ENCODE measurements at regions not wholly inside any gene's neighbourhood (a gene's known extent, or its start where the extent isn't known, plus 50 kb on each side); places are given as distances from the start of the nearest gene placed in this dataset.

GRCh38 chr18:60732143-60732542 is 359.6 kb upstream of the MC4R start:
- H3K4me1 ChIP-seq = no peaks in the 10 kb centered on the region
- no peak overlapping the region for H3K27ac ChIP-seq
- H3K36me3 ChIP-seq = no peaks in the 10 kb centered on the region
- H3K9me3 ChIP-seq (replicated peaks) = no peaks in the 10 kb centered on the region
- no peak for DNase-seq
- H3K4me3 ChIP-seq = no peak overlapping the region
- H3K27me3 ChIP-seq = no peaks in the 10 kb centered on the region

- no peak for DNase-seq
- Histone ChIP-seq H3K36me3 (no peaks in the 10 kb centered on the region), H3K4me1 (no peaks in the 10 kb centered on the region), H3K9me3 (replicated peaks) (no peaks in the 10 kb centered on the region), H3K27ac (no peak overlapping the region), H3K4me3 (no peak overlapping the region), H3K27me3 (no peaks in the 10 kb centered on the region)
Observed at GRCh38 chr18:60739212-60739611, 366.6 kb upstream of the MC4R start.

GRCh38 chr18:60740313-60740712 is 367.7 kb upstream of the MC4R start:
- no peaks in the 10 kb centered on the region for H3K9me3 ChIP-seq (replicated peaks)
- no peak overlapping the region for H3K27ac ChIP-seq
- no peaks in the 10 kb centered on the region for H3K36me3 ChIP-seq
- DNase-seq = no peak
- no peak overlapping the region for H3K4me3 ChIP-seq
- no peaks in the 10 kb centered on the region for H3K27me3 ChIP-seq
- H3K4me1 ChIP-seq = no peaks in the 10 kb centered on the region

- Histone ChIP-seq H3K4me1 (no peaks in the 10 kb centered on the region), H3K36me3 (no peaks in the 10 kb centered on the region), H3K9me3 (replicated peaks) (no peaks in the 10 kb centered on the region), H3K4me3 (no peak overlapping the region), H3K27ac (no peak overlapping the region), H3K27me3 (no peaks in the 10 kb centered on the region)
- DNase-seq = no peak
Observed at GRCh38 chr18:60746491-60746890, 373.9 kb upstream of the MC4R start.

- no peaks in the 10 kb centered on the region for H3K9me3 ChIP-seq (replicated peaks)
- DNase-seq = no peak
- H3K4me3 ChIP-seq = no peak overlapping the region
- no peak overlapping the region for H3K27ac ChIP-seq
- H3K27me3 ChIP-seq = no peaks in the 10 kb centered on the region
- no peaks in the 10 kb centered on the region for H3K36me3 ChIP-seq
- no peaks in the 10 kb centered on the region for H3K4me1 ChIP-seq
Observed at GRCh38 chr18:60746919-60747318, 374.3 kb upstream of the MC4R start.

- Histone ChIP-seq H3K9me3 (replicated peaks) (no peaks in the 10 kb centered on the region), H3K27me3 (no peaks in the 10 kb centered on the region), H3K27ac (no peak overlapping the region), H3K4me3 (no peak overlapping the region), H3K4me1 (no peaks in the 10 kb centered on the region), H3K36me3 (no peaks in the 10 kb centered on the region)
- no peak for DNase-seq
Observed at GRCh38 chr18:60753753-60754152, 381.2 kb upstream of the MC4R start.

GRCh38 chr18:60754413-60755009 is 381.9 kb upstream of the MC4R start:
- Histone ChIP-seq H3K36me3 (no peaks in the 10 kb centered on the region), H3K4me1 (no peaks in the 10 kb centered on the region), H3K4me3 (no peak overlapping the region), H3K27me3 (no peaks in the 10 kb centered on the region), H3K27ac (no peak overlapping the region), H3K9me3 (replicated peaks) (no peaks in the 10 kb centered on the region)
- no peak for DNase-seq

- H3K36me3 ChIP-seq = no peaks in the 10 kb centered on the region
- no peak overlapping the region for H3K27ac ChIP-seq
Observed at GRCh38 chr18:60755134-60755533, 382.6 kb upstream of the MC4R start.

GRCh38 chr18:60775978-60776377 is 403.4 kb upstream of the MC4R start:
- Histone ChIP-seq H3K4me3 (no peak overlapping the region), H3K9me3 (replicated peaks) (no peaks in the 10 kb centered on the region), H3K36me3 (no peaks in the 10 kb centered on the region), H3K27ac (no peak overlapping the region), H3K4me1 (no peaks in the 10 kb centered on the region), H3K27me3 (no peaks in the 10 kb centered on the region)
- no peak for DNase-seq

More at GRCh38 chr18:60755134-60755533, 382.6 kb upstream of the MC4R start:
- DNase-seq = no peak
- H3K27me3 ChIP-seq = no peaks in the 10 kb centered on the region
- no peak overlapping the region for H3K4me3 ChIP-seq
- H3K9me3 ChIP-seq (replicated peaks) = no peaks in the 10 kb centered on the region
- no peaks in the 10 kb centered on the region for H3K4me1 ChIP-seq

- DNase-seq = no peak
- no peaks in the 10 kb centered on the region for H3K36me3 ChIP-seq
- H3K4me3 ChIP-seq = no peak overlapping the region
- H3K27ac ChIP-seq = no peak overlapping the region
- H3K4me1 ChIP-seq = no peaks in the 10 kb centered on the region
- H3K27me3 ChIP-seq = no peaks in the 10 kb centered on the region
- H3K9me3 ChIP-seq (replicated peaks) = no peaks in the 10 kb centered on the region
Observed at GRCh38 chr18:60784161-60784560, 411.6 kb upstream of the MC4R start.

- no peak overlapping the region for H3K27ac ChIP-seq
- H3K9me3 ChIP-seq (replicated peaks) = no peaks in the 10 kb centered on the region
- H3K36me3 ChIP-seq = no peaks in the 10 kb centered on the region
- H3K4me3 ChIP-seq = no peak overlapping the region
- H3K27me3 ChIP-seq = no peaks in the 10 kb centered on the region
- H3K4me1 ChIP-seq = no peaks in the 10 kb centered on the region
- no peak for DNase-seq
Observed at GRCh38 chr18:60794802-60795201, 422.2 kb upstream of the MC4R start.

- no peaks in the 10 kb centered on the region for H3K4me1 ChIP-seq
- no peaks in the 10 kb centered on the region for H3K27me3 ChIP-seq
- no peaks in the 10 kb centered on the region for H3K9me3 ChIP-seq (replicated peaks)
- no peak for DNase-seq
- H3K36me3 ChIP-seq = no peaks in the 10 kb centered on the region
- no peak overlapping the region for H3K27ac ChIP-seq
- no peak overlapping the region for H3K4me3 ChIP-seq
Observed at GRCh38 chr18:60804415-60804814, 431.8 kb upstream of the MC4R start.

- Histone ChIP-seq H3K27ac (no peak overlapping the region), H3K4me1 (no peaks in the 10 kb centered on the region), H3K27me3 (no peaks in the 10 kb centered on the region), H3K9me3 (replicated peaks) (no peaks in the 10 kb centered on the region), H3K36me3 (no peaks in the 10 kb centered on the region), H3K4me3 (no peak overlapping the region)
- no peak for DNase-seq
Observed at GRCh38 chr18:60809937-60810336, 437.4 kb upstream of the MC4R start.

- Histone ChIP-seq H3K36me3 (no peaks in the 10 kb centered on the region), H3K27me3 (no peaks in the 10 kb centered on the region), H3K9me3 (replicated peaks) (no peaks in the 10 kb centered on the region), H3K4me1 (no peaks in the 10 kb centered on the region), H3K4me3 (no peak overlapping the region), H3K27ac (no peak overlapping the region)
- DNase-seq = no peak
Observed at GRCh38 chr18:60812921-60813320, 440.3 kb upstream of the MC4R start.

- H3K4me1 ChIP-seq = no peaks in the 10 kb centered on the region
- no peak for DNase-seq
- H3K4me3 ChIP-seq = no peak overlapping the region
- no peaks in the 10 kb centered on the region for H3K36me3 ChIP-seq
- H3K27me3 ChIP-seq = no peaks in the 10 kb centered on the region
- H3K27ac ChIP-seq = no peak overlapping the region
- H3K9me3 ChIP-seq (replicated peaks) = no peaks in the 10 kb centered on the region
Observed at GRCh38 chr18:60826346-60826745, 453.8 kb upstream of the MC4R start.

- Histone ChIP-seq H3K27ac (no peak overlapping the region), H3K9me3 (replicated peaks) (no peaks in the 10 kb centered on the region), H3K4me1 (no peaks in the 10 kb centered on the region), H3K4me3 (no peak overlapping the region), H3K36me3 (no peaks in the 10 kb centered on the region), H3K27me3 (no peaks in the 10 kb centered on the region)
- no peak for DNase-seq
Observed at GRCh38 chr18:60831971-60832370, 459.4 kb upstream of the MC4R start.
